ENCODE measurements at regions not wholly inside any gene's neighbourhood (a gene's known extent, or its start where the extent isn't known, plus 50 kb on each side); places are given as distances from the start of the nearest gene placed in this dataset.

- in situ Hi-C loops (cut with MboI; ENCODE audit: low pct_unique_long_range_greater_than_20kb, low sequenced_read_pairs, unreplicated experiment) = no loop called here
- DNase-seq (ENCODE audit: low spot score) = no peak
- no peak for TF ChIP-seq CTCF (IDR thresholded peaks at IDR 0.05; ENCODE audit: extremely low read depth, insufficient read depth, missing control alignments)
Measured at GRCh38 chr9:82234160-82234943, 245.8 kb downstream of the SPATA31D1 start.

- no peak for TF ChIP-seq CTCF (IDR thresholded peaks at IDR 0.05; ENCODE audit: extremely low read depth, insufficient read depth, missing control alignments)
- in situ Hi-C loops (cut with MboI; ENCODE audit: low pct_unique_long_range_greater_than_20kb, low sequenced_read_pairs, unreplicated experiment) = no loop called here
- no peak for DNase-seq (ENCODE audit: low spot score)
Measured at GRCh38 chr9:82242285-82242963, 253.9 kb downstream of the SPATA31D1 start.

GRCh38 chr9:82247318-82247717 lies 258.7 kb downstream of the SPATA31D1 start:
- no peak for TF ChIP-seq CTCF (IDR thresholded peaks at IDR 0.05; ENCODE audit: extremely low read depth, insufficient read depth, missing control alignments)
- no peak for DNase-seq (ENCODE audit: low spot score)
- in situ Hi-C loops (cut with MboI; ENCODE audit: low pct_unique_long_range_greater_than_20kb, low sequenced_read_pairs, unreplicated experiment) = no loop called here

- in situ Hi-C loops (cut with MboI; ENCODE audit: low pct_unique_long_range_greater_than_20kb, low sequenced_read_pairs, unreplicated experiment) = no loop called here
- DNase-seq (ENCODE audit: low spot score) = no peak
- no peak for TF ChIP-seq CTCF (IDR thresholded peaks at IDR 0.05; ENCODE audit: extremely low read depth, insufficient read depth, missing control alignments)
Measured at GRCh38 chr9:82252116-82252515, 263.5 kb downstream of the SPATA31D1 start.

GRCh38 chr9:82254646-82255367 lies 266.2 kb downstream of the SPATA31D1 start:
- in situ Hi-C loops (cut with MboI; ENCODE audit: low pct_unique_long_range_greater_than_20kb, low sequenced_read_pairs, unreplicated experiment) = no loop called here
- no peak for TF ChIP-seq CTCF (IDR thresholded peaks at IDR 0.05; ENCODE audit: extremely low read depth, insufficient read depth, missing control alignments)
- no peak for DNase-seq (ENCODE audit: low spot score)

GRCh38 chr9:82255481-82256176 lies 267.1 kb downstream of the SPATA31D1 start:
- TF ChIP-seq CTCF (IDR thresholded peaks at IDR 0.05; ENCODE audit: extremely low read depth, insufficient read depth, missing control alignments) = no peak
- DNase-seq (ENCODE audit: low spot score) = no peak
- in situ Hi-C loops (cut with MboI; ENCODE audit: low pct_unique_long_range_greater_than_20kb, low sequenced_read_pairs, unreplicated experiment) = no loop called here

All from GM13977 (cell line).